NCI-H2081 (cell line): ENCODE measurements at regions not wholly inside any gene's neighbourhood (a gene's known extent, or its start where the extent isn't known, plus 50 kb on each side); places are given as distances from the start of the nearest gene placed in this dataset.

Source experiments
- DNase-seq, 2 experiments: peaks; one replicate each; lab custom pipeline; 2025; lab: John Stamatoyannopoulos, UW

DNA sequence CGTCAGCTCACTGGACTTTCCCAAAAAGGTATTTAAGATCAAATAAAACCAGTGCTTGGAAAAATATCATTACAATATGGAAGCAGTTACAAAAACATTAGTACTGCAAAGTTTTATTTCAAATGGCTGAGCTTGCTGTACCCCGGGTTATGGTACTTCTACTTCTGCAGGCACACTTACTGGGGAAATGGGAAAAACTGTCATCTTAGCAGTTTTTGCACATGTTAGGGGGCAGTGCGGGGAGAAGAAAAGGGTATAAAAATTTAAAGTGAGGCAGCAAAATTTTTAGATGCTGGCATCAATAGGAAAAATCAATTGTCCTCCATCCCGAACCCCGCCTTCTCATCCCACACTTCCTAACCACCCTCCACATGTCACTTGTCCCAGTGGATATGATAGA lies 133.4 kb downstream of the ATG4C start:
- no peak for DNase-seq

DNA sequence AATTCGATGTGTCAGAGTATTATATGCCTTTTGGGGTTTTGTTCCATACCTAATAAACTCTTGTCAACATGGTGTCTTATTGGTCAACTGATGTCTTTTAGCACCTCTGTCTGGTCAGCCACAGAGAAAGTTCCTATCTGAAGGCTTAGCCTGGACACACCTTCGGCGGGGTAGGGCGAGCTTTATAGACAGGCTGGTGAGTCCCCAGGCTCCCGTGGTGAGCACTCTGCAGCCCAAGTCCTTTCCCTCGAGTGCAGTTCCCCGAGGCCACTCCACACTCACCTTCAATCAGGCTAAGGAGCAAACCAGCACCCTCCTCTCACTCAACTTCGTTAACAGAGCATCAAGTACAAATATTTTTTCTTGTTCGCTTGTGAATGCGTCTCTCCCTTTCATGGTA lies 133.9 kb downstream of the ATG4C start:
- no peak for DNase-seq

DNA sequence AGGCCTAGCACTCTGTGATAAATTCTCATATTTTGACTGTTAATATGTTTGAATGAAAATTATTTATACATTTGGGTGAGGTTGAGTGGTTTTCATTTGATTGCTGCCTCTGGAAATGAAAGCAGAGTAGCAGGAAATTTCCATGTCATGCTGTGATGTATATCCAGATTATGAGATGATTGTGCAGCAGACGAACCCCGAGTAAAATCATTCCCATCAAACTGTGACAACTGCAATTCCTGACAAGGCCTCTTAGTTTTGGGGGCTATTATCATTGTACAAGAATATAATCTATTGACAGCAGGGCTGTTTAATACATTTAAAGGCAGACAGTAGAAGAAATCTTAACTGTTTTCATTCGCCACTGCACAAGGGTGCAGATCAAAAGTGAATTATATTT lies 134.8 kb downstream of the ATG4C start:
- no peak for DNase-seq

DNA sequence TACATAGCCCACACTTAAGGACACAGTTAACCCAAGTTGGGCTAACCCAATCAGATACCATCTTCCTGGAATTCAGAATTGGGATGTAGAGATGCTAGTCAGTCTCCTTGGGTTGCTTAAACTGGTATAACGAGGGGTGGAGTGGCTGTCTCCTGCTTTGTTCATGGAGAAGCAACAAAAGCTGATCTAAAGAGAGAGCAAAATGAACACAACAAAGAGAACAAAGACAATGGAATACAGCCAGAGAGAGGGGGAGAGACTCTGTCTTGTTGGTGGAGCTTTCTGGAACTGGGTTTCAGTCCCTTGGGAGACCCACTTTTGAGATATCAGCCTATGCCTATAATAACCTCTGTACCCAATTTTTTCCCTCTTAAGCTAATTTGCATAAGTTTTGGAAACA lies 138.1 kb downstream of the ATG4C start:
- no peak for DNase-seq

DNA sequence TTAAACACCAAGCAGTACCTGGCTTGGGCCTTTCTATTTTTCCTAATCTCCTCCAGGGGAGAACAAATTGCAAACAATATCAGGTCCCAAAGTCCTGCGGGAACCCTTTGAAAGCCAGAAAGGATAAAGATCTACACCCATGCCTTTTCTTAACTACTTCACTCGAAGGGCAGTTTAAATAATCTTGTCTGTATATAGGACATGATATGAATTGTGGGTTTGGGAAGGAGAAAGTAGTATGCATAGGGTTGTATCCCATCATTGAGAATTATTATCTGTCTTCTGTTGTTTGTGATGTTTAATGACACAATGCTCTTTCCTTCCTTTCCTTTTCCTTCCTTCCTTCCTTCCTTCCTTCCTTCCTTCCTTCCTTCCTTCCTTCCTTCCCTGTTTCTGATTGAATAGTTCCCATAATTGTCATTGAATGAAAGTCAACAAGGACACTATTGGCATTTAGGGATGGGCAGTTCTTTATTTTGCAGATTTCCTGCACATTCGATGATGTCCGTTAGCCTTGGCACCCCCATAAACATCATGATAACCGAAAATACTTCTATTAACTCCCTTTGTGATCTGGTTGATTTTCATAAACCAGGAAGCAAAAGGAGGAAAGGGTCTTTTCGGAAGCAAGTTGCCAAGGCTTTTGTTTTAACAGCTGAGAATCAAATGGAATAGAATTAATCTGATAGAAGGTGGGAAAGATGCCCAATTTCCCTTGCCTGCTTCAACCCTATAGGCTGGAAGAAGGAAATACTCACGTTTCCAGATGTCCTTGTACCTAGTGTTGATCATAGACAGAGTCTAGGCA lies 141.3 kb downstream of the ATG4C start:
- DNase-seq: no peak

DNA sequence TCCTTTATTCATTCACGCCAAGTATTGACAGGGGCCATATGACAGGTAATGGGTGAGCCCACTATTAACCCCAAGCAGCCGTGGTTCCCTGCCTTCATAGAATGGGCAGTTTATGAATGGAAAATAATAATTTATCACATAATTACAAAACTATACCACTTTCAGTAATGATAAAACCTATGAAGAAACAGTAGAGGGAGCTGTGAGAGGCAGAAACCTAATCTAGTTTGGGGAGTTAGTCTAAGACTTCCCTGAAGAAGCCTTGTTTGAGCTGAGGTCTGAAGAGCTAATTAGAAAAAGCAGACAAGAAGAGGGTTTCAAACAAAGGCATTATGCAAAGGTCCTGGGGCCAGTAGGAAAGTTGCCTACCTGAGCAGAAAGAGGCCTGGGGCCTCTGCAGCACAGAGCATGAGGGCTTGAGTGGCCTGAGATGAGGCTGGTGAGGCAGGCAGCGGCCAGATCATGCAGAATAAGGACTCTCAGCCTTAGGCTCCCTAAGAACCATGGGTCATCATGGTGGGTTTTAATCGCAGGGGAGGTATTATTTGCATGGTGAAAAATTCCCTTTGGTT lies 142.8 kb downstream of the ATG4C start:
- DNase-seq: no peak

DNA sequence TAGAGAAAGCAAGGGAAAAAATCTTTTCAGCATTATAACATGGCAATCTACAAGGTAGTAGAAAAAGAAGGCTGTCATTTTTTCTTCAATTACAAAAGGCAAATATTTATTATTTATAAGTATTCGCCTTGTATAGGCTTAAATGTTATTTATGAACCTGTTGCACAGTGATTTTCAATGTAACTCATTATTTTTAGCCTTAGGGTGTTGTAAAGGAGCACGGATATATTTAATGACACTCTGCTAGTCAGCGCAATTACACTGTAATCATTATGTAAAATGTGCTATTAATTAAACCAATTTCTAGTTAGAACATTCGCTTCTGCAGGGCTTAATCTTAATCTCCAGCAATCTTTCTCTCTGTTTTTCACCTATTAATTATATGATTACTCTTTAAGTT lies 145.0 kb downstream of the ATG4C start:
- no peak for DNase-seq

DNA sequence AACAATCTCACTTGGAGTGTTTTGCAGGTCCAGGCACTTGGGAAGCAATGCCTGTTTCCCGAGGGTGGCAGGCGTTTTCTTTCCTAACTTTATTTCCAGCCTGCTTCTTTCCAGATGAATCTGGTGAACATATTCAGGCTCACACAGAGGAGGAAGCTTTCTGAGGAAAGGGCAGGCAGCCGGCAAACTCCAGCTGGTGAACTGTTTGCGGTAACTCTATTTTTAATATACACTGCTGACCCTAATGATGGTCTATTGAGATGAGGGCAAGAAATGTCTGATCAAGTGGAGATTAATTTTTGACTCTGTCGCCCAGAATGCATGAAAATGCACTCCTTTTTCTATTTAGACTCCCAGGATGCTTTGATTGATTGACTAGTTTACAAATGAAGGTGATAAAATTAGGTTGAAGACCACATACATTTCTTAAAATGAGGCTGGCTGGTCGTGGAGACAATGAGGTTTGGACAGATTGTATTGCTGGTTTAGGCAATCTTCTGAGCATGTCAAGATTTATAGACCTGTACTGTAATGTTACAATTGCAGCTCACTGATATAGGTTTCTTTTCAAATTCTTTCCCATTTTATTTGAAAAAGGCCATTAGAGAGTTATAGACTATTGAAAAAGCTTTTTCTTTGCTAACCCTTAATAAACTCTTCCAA lies 153.8 kb downstream of the ATG4C start:
- DNase-seq: no peak

DNA sequence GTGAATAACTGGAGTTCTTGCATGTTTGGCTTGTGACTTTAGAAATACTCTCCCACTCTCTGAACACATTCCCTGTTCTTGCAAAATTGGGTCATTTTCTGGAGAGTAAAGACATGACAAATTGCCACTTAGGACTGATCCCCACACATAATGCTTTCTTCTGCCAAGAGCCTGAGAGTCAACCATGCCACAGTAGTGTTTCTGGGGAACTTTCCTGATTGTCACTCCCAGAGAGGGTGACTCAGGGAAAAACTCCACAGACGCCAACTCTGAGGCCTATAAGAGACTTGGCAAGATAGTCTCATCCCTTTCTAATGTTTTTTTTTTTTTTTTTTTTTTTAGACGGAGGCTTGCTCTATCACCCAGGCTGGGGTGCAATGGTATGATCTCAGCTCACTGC lies 157.8 kb downstream of the ATG4C start:
- DNase-seq: no peak

DNA sequence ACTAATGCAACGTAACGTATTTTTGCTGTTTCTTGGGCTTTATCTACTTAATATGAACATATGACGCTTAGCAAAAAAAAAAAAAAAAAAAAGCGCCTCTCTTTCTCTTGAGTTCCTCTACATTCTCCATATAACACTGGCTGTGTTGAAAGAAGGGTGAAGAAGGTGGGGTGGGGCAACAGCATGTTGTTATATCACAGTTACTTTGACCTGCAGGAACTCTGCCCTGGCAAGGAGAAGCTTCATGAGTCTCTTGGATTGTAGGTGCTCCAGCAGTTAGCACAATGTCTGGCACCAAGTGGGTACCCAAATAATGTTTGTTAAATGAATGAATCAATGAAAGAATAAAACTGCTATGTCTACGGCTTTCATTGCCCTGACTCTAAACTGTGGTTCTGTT lies 162.6 kb downstream of the ATG4C start:
- DNase-seq: no peak

DNA sequence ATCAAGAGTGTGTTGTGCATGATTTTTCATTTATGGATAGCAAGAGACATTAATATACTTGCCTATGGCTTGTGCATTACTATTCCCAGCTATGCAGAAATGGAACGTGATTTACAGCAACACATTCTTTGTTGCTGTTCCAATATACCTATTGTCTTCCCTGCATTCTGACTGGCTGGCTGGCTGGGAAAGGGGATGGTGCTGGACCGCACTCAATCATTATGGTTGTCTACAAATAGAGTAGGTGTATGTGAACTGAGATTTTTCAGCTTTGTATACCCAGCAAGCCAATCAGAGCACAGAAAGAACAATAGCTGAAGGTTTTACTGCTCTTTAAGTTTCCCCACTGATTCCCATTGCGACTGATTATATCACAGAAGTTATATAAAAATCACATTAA lies 167.5 kb downstream of the ATG4C start:
- DNase-seq: no peak

DNA sequence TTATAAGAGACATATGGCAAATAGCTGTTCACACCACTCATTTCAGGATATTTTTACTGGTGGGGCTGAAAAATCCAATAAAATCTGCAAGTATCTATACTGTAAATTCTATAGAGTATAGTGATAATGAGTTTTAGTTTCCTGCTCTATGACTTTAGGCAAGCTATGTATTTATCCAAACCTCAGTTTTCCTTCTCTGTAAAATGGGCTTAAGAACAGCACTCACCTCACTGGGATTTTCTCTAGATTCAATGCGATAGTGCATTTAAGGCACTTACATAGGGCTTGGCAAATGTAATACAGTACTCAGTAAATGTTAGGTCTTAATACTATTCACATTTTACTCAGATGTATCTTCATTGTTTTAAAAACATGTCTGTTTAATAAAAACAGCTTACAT lies 168.7 kb downstream of the ATG4C start:
- DNase-seq: no peak

DNA sequence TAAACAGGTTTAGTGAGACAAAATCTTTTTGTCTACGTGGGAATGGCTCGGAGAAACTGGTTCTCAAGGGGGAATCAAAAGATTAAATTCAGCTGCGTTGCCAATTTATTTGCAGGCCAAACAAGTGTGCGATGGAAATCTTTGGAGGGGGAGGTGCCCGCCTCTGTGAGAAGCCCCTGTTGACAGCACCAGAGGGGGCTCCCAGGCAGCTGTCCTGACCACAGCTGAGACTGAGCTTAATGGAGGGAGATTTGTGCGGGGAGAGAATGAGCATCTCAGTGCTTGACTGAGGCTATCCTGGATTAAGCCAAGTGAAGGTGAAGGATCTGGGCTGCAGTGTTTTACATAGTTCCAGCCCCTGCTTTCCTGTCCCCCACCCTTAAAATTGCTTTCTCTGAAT lies 169.7 kb downstream of the ATG4C start:
- no peak for DNase-seq

DNA sequence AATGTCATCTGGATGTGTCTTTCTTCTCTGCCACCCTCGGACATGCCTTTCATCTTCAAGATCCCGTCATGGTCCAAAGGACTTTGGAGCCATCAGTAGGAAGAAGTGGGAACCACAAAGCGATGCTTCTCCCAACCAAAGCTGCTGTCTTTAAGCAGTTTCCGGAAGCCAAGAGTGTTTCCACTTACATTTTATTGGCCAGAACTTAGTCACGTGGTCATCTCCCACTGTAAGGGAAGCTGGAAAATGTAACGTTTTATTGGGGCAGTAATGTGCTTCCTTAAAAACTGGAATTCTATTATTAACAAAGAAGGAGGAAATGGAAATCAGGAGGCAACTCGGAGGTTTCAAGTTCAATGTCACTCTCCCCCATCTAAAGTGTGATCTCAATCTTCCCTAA lies 170.8 kb downstream of the ATG4C start:
- no peak for DNase-seq

DNA sequence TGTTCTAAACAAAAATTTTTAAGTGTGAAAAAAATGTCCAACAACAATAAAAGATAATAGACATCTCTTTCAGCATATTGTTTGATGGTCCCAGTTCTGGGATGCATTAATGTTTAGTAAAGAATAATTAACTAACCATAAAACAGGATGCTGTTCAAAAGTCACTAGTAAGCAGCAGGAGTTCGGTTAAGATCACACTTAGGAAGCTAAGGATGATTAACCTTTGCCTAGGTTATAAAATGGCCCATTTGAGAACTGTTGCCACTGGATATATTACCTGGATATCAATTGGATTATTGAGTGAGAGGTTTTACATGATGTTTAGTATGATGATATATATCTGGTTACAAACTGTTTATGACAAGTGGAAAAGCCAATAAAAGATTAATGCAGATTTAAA lies 171.7 kb downstream of the ATG4C start:
- no peak for DNase-seq

DNA sequence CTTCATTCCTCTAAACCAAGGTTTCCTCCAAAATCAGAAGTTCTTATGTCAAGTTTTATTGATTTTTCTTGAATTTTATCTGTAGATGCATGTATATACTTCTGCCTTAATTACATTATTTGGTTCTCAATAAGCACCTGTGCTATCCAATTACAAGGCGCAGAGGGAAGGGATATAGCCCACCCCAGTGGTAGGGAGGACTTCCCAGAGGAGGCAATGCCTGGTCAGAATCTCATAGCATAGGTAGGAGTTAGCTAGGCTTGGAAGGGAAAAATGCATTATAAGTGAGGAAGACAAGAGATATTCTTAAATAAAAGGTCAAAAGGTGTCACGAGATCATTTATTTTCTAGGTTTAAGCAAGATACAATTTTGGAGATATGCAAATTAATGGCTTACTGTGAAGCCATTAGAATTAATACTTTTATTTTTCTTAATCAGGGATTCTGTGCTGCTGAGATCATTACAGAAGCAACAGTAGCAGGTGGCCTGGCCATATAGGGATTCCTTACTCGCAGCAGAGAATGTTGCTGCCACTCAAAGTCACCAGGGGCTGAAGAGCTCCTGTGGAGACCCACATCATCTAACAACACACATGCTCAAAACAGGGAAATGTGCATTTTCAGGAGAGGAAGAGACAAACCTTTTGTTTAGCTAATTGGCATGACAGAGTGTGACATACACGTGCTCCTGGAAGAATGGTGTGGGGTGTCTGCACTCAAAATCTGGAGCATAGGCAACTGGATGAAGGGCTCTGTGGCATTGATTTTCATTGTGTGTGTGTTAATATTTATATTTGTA lies 178.3 kb downstream of the ATG4C start:
- no peak for DNase-seq

DNA sequence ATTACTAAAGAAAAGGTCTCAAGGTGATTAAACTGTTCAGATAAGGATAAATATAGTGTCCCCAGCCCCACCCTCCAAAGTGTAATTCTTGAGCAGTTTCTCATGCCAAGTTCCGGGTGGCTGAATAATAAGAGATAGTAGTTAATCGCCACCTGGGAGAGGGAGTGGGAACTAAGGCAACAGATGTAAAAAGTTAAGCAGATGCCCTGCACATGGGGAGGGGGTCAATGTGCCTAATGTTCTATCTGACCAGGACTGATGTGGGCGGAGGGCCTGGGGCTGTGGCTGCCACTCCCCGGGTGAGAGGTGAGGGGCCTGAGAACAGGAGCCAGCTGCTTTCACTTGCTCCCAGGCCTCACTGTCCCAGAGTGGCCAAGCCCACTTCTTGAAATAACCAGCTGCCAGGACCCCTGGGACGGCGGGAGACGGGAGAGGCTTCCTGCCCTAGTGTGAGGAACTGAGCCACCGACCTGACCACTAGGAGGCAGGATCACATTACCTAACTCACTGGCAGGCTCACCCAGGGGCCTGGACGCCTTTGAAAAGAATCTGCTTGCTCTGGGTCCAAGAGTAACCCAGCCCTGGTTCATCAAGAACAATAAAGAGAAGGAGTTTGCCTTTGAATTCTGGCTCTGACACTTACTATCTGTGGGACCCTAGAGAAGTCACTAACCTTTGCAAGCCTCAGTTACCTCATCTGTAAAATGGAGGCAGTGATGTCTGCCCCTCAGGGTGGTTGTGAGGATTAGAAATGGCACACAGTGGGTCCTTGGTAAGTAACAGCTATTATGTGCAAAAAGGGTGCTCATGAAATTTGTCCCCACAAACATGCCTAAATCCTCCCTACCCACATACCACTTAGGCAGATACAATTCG lies 179.2 kb downstream of the ATG4C start:
- peak; percentile 18 to 35 for DNase-seq

DNA sequence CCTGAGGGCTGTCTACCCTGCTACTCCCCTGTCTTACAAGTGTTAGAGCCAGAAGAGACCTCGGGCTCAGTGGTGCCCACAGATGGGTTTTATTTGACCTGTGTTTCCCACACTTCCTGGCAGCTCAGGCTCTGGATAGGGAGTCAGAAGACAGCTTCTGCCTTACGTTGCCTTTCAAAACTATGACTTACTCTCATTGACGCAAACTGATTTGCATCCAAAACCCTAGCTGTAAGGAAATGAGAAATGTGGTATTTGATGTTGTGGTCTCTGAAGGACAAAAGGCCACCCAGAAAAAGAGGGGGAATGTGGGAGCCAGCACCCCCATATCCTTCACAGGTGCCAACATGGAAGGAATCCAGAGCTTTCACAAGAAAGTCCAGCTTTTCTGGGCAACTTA lies 180.2 kb downstream of the ATG4C start:
- no peak for DNase-seq

DNA sequence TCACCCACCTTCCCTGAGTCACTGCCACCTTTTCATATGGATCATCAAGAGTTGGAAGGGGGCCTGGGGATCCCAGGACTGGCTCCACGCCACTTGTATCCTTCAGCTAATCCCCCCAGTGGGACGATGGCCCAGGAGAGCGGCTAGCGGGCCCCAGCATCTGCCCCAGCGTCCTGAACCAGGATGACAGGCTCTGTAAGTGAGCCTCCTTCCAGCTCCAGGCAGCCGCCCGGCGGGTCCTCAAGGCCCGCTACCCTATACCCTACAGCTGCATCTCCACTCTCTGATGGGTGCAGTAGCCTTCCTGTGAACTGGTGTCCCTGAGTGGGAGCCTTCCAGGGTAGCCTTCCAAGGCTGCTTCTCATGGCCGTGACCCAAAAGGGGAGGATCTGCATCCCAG lies 183.1 kb downstream of the ATG4C start:
- no peak for DNase-seq

DNA sequence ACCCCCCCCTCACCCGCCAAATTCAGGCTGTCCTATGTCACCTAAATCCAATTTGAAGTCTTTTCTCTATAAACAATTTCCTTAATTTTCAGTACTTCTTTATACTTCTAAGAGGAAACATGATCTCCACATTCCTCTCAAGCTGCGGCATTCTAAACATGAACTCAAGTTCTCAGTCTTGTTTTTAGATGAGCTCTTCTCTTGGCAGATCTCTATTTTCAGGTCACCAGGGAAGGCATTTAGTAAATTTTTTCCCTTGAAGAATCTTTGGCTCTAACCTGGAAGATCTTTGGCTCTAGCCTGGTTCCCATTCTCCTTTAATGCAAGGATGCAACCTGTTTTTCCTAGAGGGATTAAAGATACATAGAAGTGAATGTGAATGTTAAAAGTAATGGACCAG lies 193.4 kb downstream of the ATG4C start:
- no peak for DNase-seq

DNA sequence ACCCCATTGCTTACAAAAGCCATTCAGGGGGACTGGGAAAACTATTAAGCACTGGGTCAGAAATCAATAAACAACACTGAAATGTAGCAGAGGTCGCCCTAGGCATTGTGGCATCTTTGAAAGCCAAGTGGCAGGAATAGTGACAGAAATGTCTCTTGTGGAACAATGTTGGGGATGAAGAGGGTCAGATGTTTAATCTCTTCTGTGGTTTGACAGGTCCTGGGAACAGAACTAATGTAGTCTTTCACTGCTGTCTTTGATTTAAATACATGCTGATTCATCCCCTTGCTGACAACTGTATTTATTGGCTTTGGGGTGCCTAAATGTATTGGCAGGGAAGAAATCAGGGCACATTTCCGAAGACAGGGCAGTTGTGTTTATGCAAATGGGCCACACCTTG lies 194.8 kb downstream of the ATG4C start:
- no peak for DNase-seq

DNA sequence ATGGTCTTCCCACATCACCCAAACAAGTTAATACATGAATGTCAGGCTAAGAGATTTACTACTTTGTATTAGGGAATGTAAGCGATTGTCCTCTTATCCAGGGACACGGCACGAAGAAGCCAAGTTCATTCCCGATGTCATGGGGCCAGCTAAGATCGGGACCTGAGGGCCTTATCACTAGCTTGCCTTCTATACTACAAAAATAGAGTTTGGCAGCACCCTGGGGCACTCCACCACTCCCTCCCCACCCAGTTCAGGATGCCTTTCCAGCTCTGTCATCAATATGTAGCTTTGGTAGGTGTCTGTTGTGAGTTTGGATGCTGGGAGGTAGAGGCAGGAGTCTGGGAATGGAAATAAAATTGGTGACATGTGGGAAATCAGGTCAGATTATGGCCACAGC lies 197.5 kb downstream of the ATG4C start:
- no peak for DNase-seq
